SK-MEL-5 (cell line): ENCODE measurements at regions not wholly inside any gene's neighbourhood (a gene's known extent, or its start where the extent isn't known, plus 50 kb on each side); places are given as distances from the start of the nearest gene placed in this dataset.

Source experiments
- DNase-seq: peaks from one replicate; pipeline ENCODE4 v3.0.0-alpha.2; 2016; ENCODE audit warnings: low read depth, low spot score
- in situ Hi-C: cut with HindIII; loops from 2 replicates; pipeline ENCODE4 v1.10.0; 2016; ENCODE audit warnings: low sequenced_read_pairs, high pct_unique_total_duplicates, low pct_unique_long_range_greater_than_20kb

GRCh38 chr19:31223740-31224534 is 125.3 kb downstream of the TSHZ3 start:
- peak; percentile 9 for DNase-seq
- in situ Hi-C loops: no loop called here

GRCh38 chr19:31220540-31220939 is 128.7 kb downstream of the TSHZ3 start:
- peak; percentile 27 for DNase-seq
- in situ Hi-C loops: no loop called here

GRCh38 chr19:31214997-31215396 is 134.2 kb downstream of the TSHZ3 start:
- in situ Hi-C loops: no loop called here
- DNase-seq: no peak

- in situ Hi-C loops: no loop called here
- peak; percentile 87 for DNase-seq
Observed at GRCh38 chr19:31214086-31214485, 135.2 kb downstream of the TSHZ3 start.

- in situ Hi-C loops: no loop called here
- no peak for DNase-seq
Observed at GRCh38 chr19:31211088-31211487, 138.1 kb downstream of the TSHZ3 start.

- in situ Hi-C loops: no loop called here
Observed at GRCh38 chr19:31205887-31206518, 143.2 kb downstream of the TSHZ3 start.

GRCh38 chr19:31204115-31204514 is 145.1 kb downstream of the TSHZ3 start:
- in situ Hi-C loops: no loop called here

More at GRCh38 chr19:31205887-31206518, 143.2 kb downstream of the TSHZ3 start:
- DNase-seq: no peak

GRCh38 chr19:31185261-31185660 is 164.0 kb downstream of the TSHZ3 start:
- peak; percentile 34 for DNase-seq
- in situ Hi-C loops: no loop called here

More at GRCh38 chr19:31204115-31204514, 145.1 kb downstream of the TSHZ3 start:
- no peak for DNase-seq

- in situ Hi-C loops: no loop called here
- no peak for DNase-seq
Observed at GRCh38 chr19:31181535-31181934, 167.7 kb downstream of the TSHZ3 start.

GRCh38 chr19:31180907-31181306 is 168.3 kb downstream of the TSHZ3 start:
- in situ Hi-C loops: no loop called here
- DNase-seq: no peak

- in situ Hi-C loops: no loop called here
Observed at GRCh38 chr19:31179471-31179852, 169.8 kb downstream of the TSHZ3 start.

GRCh38 chr19:31178833-31179470 is 170.3 kb downstream of the TSHZ3 start:
- in situ Hi-C loops: no loop called here
- DNase-seq: no peak

More at GRCh38 chr19:31179471-31179852, 169.8 kb downstream of the TSHZ3 start:
- DNase-seq: no peak

- DNase-seq: no peak
- in situ Hi-C loops: no loop called here
Observed at GRCh38 chr19:31177246-31177645, 172.0 kb downstream of the TSHZ3 start.

- DNase-seq: no peak
- in situ Hi-C loops: no loop called here
Observed at GRCh38 chr19:31175564-31176348, 173.5 kb downstream of the TSHZ3 start.

- no peak for DNase-seq
- in situ Hi-C loops: no loop called here
Observed at GRCh38 chr19:31174948-31175347, 174.3 kb downstream of the TSHZ3 start.

GRCh38 chr19:31173991-31174390 is 175.2 kb downstream of the TSHZ3 start:
- no peak for DNase-seq
- in situ Hi-C loops: no loop called here

- in situ Hi-C loops: no loop called here
Observed at GRCh38 chr19:31171936-31172335, 177.3 kb downstream of the TSHZ3 start.

GRCh38 chr19:31170046-31170445 is 179.2 kb downstream of the TSHZ3 start:
- DNase-seq: no peak
- in situ Hi-C loops: no loop called here

More at GRCh38 chr19:31171936-31172335, 177.3 kb downstream of the TSHZ3 start:
- no peak for DNase-seq
